ENCODE measurements at regions not wholly inside any gene's neighbourhood (a gene's known extent, or its start where the extent isn't known, plus 50 kb on each side); places are given as distances from the start of the nearest gene placed in this dataset.
"Not testable (repeated sequence)": the region's sequence is repeated elsewhere in the genome, so short reads cannot be mapped to it uniquely, and the experiment has no call there.

GRCh38 chr3:103495186-103495585 is 1060.4 kb downstream of the ZPLD1 start:
- Mint-ChIP-seq H3K4me1 (ENCODE audit: low read depth) (no peaks in the 10 kb centered on the region), H3K36me3 (ENCODE audit: low read depth) (no peaks in the 10 kb centered on the region), H3K27me3 (no peaks in the 10 kb centered on the region), H3K9me3 (peaks cover 2% of the 10 kb centered on the region), H3K4me3 (no peak overlapping the region), H3K27ac (no peak overlapping the region)
- DNase-seq, result no peak

GRCh38 chr3:103499132-103499900 is 1064.5 kb downstream of the ZPLD1 start:
- H3K9me3 Mint-ChIP-seq, result peaks cover 2% of the 10 kb centered on the region
- no peak overlapping the region for H3K27ac Mint-ChIP-seq
- H3K36me3 Mint-ChIP-seq (ENCODE audit: low read depth), result no peaks in the 10 kb centered on the region

GRCh38 chr3:103499967-103500366 is 1065.2 kb downstream of the ZPLD1 start:
- Mint-ChIP-seq H3K9me3 (peaks cover 2% of the 10 kb centered on the region), H3K27ac (no peak overlapping the region), H3K27me3 (no peaks in the 10 kb centered on the region), H3K36me3 (ENCODE audit: low read depth) (no peaks in the 10 kb centered on the region), H3K4me1 (ENCODE audit: low read depth) (no peaks in the 10 kb centered on the region), H3K4me3 (no peak overlapping the region)
- DNase-seq, result no peak

More at GRCh38 chr3:103499132-103499900, 1064.5 kb downstream of the ZPLD1 start:
- DNase-seq, result no peak
- Mint-ChIP-seq H3K4me1 (ENCODE audit: low read depth) (no peaks in the 10 kb centered on the region), H3K4me3 (no peak overlapping the region), H3K27me3 (no peaks in the 10 kb centered on the region)

DNA sequence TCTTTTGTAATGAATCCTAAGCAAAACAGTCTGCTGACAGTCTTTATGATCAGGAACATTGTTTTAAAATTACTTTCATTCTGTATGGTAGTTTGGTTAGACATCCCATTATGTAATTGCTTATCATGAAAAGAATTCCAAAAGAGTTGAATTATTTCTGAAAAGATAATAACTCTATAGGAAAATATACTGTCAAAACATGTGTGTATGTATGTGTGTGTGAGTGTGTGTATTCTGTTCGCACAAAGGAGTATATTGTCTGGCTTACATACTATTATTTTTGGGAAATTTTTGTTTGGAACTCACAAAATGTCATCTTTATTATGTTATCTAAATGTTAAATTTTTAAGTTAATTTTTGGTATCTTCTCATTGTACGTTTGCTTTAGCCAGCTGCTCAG is 1075.9 kb downstream of the ZPLD1 start:
- no peak overlapping the region for H3K4me3 Mint-ChIP-seq
- no peaks in the 10 kb centered on the region for H3K4me1 Mint-ChIP-seq (ENCODE audit: low read depth)
- H3K27me3 Mint-ChIP-seq, result no peaks in the 10 kb centered on the region
- H3K36me3 Mint-ChIP-seq (ENCODE audit: low read depth), result no peaks in the 10 kb centered on the region
- H3K27ac Mint-ChIP-seq, result no peak overlapping the region
- peaks cover 8% of the 10 kb centered on the region for H3K9me3 Mint-ChIP-seq
- no peak for DNase-seq

- Mint-ChIP-seq H3K4me1 (ENCODE audit: low read depth) (no peaks in the 10 kb centered on the region), H3K27ac (no peak overlapping the region), H3K36me3 (ENCODE audit: low read depth) (no peaks in the 10 kb centered on the region), H3K4me3 (no peak overlapping the region), H3K9me3 (peaks cover 1% of the 10 kb centered on the region), H3K27me3 (no peaks in the 10 kb centered on the region)
- DNase-seq, result no peak
Observed at GRCh38 chr3:103511891-103512290, 1077.1 kb downstream of the ZPLD1 start.

GRCh38 chr3:103512595-103512994 is 1077.8 kb downstream of the ZPLD1 start:
- Mint-ChIP-seq H3K9me3 (peaks cover 4% of the 10 kb centered on the region), H3K4me3 (no peak overlapping the region), H3K27ac (no peak overlapping the region), H3K27me3 (no peaks in the 10 kb centered on the region), H3K36me3 (ENCODE audit: low read depth) (no peaks in the 10 kb centered on the region), H3K4me1 (ENCODE audit: low read depth) (no peaks in the 10 kb centered on the region)
- DNase-seq, result no peak

DNA sequence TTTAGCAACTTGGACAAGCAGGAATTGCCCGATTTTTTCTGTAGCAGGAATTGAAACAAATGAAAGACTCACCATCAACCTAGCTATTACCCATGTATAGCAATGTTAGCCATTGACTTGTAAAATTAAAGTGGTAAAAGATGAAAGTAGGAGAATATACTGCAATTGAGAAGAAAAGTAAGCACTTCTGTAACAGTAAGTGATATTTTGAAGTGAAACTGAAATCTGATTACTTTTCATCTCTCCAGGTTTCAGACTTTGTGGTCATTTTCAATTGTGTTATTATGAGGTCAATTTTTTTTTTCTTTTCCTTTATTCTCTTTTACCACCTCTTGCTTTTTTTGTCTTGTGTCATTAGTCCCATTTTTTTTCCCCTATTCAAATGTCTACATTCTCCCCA is 1078.2 kb downstream of the ZPLD1 start:
- H3K4me3 Mint-ChIP-seq, result no peak overlapping the region
- no peak overlapping the region for H3K27ac Mint-ChIP-seq
- no peak for DNase-seq
- H3K36me3 Mint-ChIP-seq (ENCODE audit: low read depth), result no peaks in the 10 kb centered on the region
- H3K27me3 Mint-ChIP-seq, result no peaks in the 10 kb centered on the region
- H3K9me3 Mint-ChIP-seq, result peaks cover 4% of the 10 kb centered on the region
- H3K4me1 Mint-ChIP-seq (ENCODE audit: low read depth), result no peaks in the 10 kb centered on the region

GRCh38 chr3:103515116-103515515 is 1080.3 kb downstream of the ZPLD1 start:
- Mint-ChIP-seq H3K4me1 (ENCODE audit: low read depth) (no peaks in the 10 kb centered on the region), H3K4me3 (no peak overlapping the region), H3K27me3 (no peaks in the 10 kb centered on the region), H3K27ac (no peak overlapping the region), H3K36me3 (ENCODE audit: low read depth) (no peaks in the 10 kb centered on the region), H3K9me3 (peaks cover 9% of the 10 kb centered on the region)
- DNase-seq, result no peak

DNA sequence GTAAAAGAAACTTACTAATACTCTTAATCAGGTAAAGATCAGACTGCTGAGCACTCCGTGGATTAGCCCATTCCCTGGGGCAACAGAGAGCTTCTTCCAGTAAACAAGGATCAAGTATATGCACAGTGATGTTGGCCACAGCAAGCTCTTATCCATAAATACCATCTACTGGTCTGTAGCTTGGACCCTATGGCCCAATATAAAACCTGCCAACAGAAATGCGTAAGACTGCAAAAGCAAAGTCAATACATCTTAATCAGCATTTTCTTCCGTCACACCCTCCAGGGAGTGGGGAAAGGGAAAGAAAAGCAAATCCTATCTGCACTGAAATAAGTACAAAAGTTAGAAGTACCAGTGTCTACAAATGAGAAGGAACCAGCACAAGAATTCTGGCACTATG is 1082.1 kb downstream of the ZPLD1 start:
- Mint-ChIP-seq H3K27me3 (no peaks in the 10 kb centered on the region), H3K36me3 (ENCODE audit: low read depth) (no peaks in the 10 kb centered on the region), H3K9me3 (peaks cover 16% of the 10 kb centered on the region), H3K4me3 (no peak overlapping the region), H3K4me1 (ENCODE audit: low read depth) (no peaks in the 10 kb centered on the region), H3K27ac (no peak overlapping the region)
- no peak for DNase-seq

DNA sequence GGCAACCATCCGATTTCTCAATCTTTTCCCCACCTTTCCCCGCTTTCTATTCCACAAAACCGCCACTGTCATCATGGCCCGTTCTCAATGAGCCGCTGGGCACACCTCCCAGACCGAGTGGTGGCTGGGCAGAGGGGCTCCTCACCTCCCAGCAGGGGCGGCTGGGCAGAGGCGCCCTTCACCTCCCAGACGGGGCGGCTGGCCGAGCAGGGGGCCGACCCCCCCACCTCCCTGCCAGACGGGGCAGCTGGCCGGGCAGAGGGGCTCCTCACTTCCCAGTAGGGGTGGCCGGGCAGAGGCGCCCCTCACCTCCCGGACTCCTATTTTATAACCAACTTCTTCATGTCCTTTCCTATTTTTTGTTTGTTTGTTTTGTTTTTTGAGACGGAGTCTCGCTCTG is 1096.5 kb downstream of the ZPLD1 start:
- not testable (repeated sequence) for H3K27ac Mint-ChIP-seq; H3K4me3 Mint-ChIP-seq; H3K4me1 Mint-ChIP-seq (ENCODE audit: low read depth); H3K36me3 Mint-ChIP-seq (ENCODE audit: low read depth); DNase-seq; H3K9me3 Mint-ChIP-seq; H3K27me3 Mint-ChIP-seq

- Mint-ChIP-seq H3K4me3 (no peak overlapping the region), H3K4me1 (ENCODE audit: low read depth) (no peaks in the 10 kb centered on the region), H3K9me3 (no peaks in the 10 kb centered on the region), H3K27me3 (no peaks in the 10 kb centered on the region), H3K36me3 (ENCODE audit: low read depth) (no peaks in the 10 kb centered on the region), H3K27ac (no peak overlapping the region)
- DNase-seq, result no peak
Observed at GRCh38 chr3:103532986-103533385, 1098.2 kb downstream of the ZPLD1 start.

GRCh38 chr3:103554451-103554850 is 1119.6 kb downstream of the ZPLD1 start:
- no peak overlapping the region for H3K27ac Mint-ChIP-seq
- H3K27me3 Mint-ChIP-seq, result no peaks in the 10 kb centered on the region
- no peak for DNase-seq
- no peaks in the 10 kb centered on the region for H3K4me1 Mint-ChIP-seq (ENCODE audit: low read depth)
- peaks cover 2% of the 10 kb centered on the region for H3K9me3 Mint-ChIP-seq
- no peak overlapping the region for H3K4me3 Mint-ChIP-seq
- no peaks in the 10 kb centered on the region for H3K36me3 Mint-ChIP-seq (ENCODE audit: low read depth)

- not testable (repeated sequence) for H3K27ac Mint-ChIP-seq
Observed at GRCh38 chr3:103564116-103564515, 1129.3 kb downstream of the ZPLD1 start.

DNA sequence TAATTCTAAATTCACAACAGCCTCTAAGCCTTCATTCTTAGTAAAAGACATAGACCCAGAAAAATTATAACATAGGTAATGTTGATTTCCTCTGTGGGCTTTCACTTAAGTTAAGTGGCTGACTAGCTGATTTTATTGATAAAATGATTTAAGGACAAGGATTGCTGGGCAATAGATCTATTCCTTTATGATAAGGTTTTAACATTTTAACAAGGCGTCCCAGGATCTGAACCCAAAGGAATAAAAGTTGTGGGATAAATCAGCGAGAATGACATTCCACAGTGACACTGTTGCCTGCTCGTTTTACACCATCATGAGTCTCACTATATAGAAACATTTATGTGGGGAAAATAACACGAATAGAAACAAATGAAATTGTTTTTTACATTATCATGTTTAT is 1151.0 kb downstream of the ZPLD1 start:
- no peak for DNase-seq

More at GRCh38 chr3:103564116-103564515, 1129.3 kb downstream of the ZPLD1 start:
- H3K4me1 Mint-ChIP-seq (ENCODE audit: low read depth); H3K36me3 Mint-ChIP-seq (ENCODE audit: low read depth); H3K4me3 Mint-ChIP-seq; DNase-seq; H3K27me3 Mint-ChIP-seq: not testable (repeated sequence)
- H3K9me3 Mint-ChIP-seq, result peaks cover 10% of the 10 kb centered on the region

DNA sequence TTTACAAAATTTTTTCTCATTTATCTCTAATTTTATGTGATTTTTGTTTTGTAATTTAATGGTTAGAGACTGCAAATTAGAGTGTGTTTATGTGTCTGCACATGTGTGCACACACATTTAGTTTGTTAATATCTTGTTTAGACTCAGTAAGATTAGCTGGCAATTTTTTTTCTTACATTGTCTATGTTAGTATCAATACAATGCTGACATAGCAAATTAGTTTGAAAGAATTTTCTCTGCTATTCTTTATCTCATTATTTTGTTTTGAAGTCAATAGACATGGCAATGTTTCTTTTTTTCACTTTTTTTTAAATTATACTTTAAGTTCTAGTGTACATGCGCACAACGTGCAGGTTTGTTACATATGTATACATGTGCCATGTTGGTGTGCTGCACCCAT is 1155.0 kb downstream of the ZPLD1 start:
- no peak for DNase-seq
- Mint-ChIP-seq H3K27me3 (no peaks in the 10 kb centered on the region), H3K4me1 (ENCODE audit: low read depth) (no peaks in the 10 kb centered on the region), H3K4me3 (no peak overlapping the region), H3K27ac (no peak overlapping the region), H3K9me3 (peaks cover 8% of the 10 kb centered on the region), H3K36me3 (ENCODE audit: low read depth) (no peaks in the 10 kb centered on the region)

More for the DNA sequence above, 1151.0 kb downstream of the ZPLD1 start:
- Mint-ChIP-seq H3K36me3 (ENCODE audit: low read depth) (no peaks in the 10 kb centered on the region), H3K4me1 (ENCODE audit: low read depth) (no peaks in the 10 kb centered on the region), H3K27ac (no peak overlapping the region), H3K9me3 (peaks cover 8% of the 10 kb centered on the region), H3K4me3 (no peak overlapping the region), H3K27me3 (no peaks in the 10 kb centered on the region)

DNA sequence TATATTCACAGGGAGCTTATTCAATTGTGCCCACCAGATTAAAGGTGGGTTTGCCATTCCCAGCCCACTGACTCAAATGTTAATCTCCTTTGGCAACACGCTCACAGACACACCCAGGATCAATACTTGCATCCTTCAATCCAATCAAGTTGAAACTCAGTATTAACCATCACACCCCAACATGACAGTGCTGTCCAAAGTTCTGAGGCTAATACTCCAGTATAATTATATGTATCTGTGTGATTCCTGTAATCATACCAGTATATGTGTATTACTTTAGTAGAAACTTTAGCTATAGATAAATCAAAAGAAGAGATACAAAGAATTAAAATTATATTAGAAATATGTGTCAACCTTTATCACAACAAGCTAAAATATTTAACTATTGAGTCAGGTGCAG is 1166.0 kb downstream of the ZPLD1 start:
- Mint-ChIP-seq H3K9me3 (peaks cover 5% of the 10 kb centered on the region), H3K27ac (no peak overlapping the region), H3K4me3 (no peak overlapping the region), H3K27me3 (no peaks in the 10 kb centered on the region), H3K36me3 (ENCODE audit: low read depth) (no peaks in the 10 kb centered on the region), H3K4me1 (ENCODE audit: low read depth) (no peaks in the 10 kb centered on the region)
- DNase-seq, result no peak

Measured in activated T-cell treated with anti-CD3 and anti-CD28 coated beads, Interleukin-2, amount 50 U/mL, for 24 hours (primary cell).